Activated CD4-positive, alpha-beta memory T cell treated with anti-CD3 and anti-CD28 coated beads for 36 hours (primary cell): ENCODE measurements at regions not wholly inside any gene's neighbourhood (a gene's known extent, or its start where the extent isn't known, plus 50 kb on each side); places are given as distances from the start of the nearest gene placed in this dataset.
"Not testable (repeated sequence)": the region's sequence is repeated elsewhere in the genome, so short reads cannot be mapped to it uniquely, and the experiment has no call there.

ENCODE experiments used
- CTCF ChIA-PET: fragments of 350-600 bp; sonication (Branson Sonifier 250); formaldehyde crosslinking; loops from one replicate; lab custom pipeline; 2021; ENCODE audit warnings: antibody characterized with exemption, inconsistent platforms; lab: Charles Lee
- POLR2A ChIA-PET: fragments of 350-600 bp; sonication (Branson Sonifier 250); formaldehyde crosslinking; loops from one replicate; lab custom pipeline; 2021; ENCODE audit warnings: antibody characterized with exemption; lab: Charles Lee
- DNase-seq: peaks from one replicate; pipeline ENCODE4 v3.0.0-alpha.2; 2020
- H3K27ac Mint-ChIP-seq: one replicate; pipeline ENCODE4 v1.8.0; 2021; ENCODE audit warnings: mixed read lengths
- H3K27me3 Mint-ChIP-seq: one replicate; pipeline ENCODE4 v1.8.0; 2021; ENCODE audit warnings: mixed read lengths
- H3K36me3 Mint-ChIP-seq: one replicate; pipeline ENCODE4 v1.8.0; 2021; ENCODE audit warnings: mixed read lengths
- H3K4me1 Mint-ChIP-seq: one replicate; pipeline ENCODE4 v1.8.0; 2021; ENCODE audit warnings: low read depth, mixed read lengths
- H3K4me3 Mint-ChIP-seq: one replicate; pipeline ENCODE4 v1.8.0; 2021; ENCODE audit warnings: mild to moderate bottlenecking, mixed read lengths
- H3K9me3 Mint-ChIP-seq: one replicate; pipeline ENCODE4 v1.8.0; 2021; ENCODE audit warnings: mixed read lengths
- intact Hi-C: fragments of 100-400 bp; cut with micrococcal nuclease; formaldehyde crosslinking; loops from one replicate; pipeline ENCODE4 v1.15.1; 2023

DNA sequence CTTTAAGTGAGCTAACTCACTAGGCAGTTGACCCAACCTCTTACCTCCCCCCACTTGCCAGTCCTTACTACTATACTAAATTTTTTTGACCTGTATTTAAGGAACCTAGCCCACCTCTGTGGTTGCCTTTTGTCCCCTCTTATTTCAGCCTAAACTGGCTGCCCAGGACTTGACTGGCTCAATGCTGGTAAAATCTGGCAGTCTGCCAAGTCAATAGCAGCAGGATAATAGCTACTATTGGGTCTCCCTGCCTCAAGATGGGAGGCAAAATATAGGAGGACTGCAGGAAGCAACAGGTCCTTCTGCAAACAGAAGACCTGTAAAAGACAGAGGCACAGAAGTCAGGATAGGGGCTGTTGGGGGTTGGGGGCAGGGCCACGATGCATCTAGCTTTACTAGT, 144.2 kb upstream of the POGK start:
- Mint-ChIP-seq H3K27me3 (peaks cover 9% of the 10 kb centered on the region), H3K27ac (no peak overlapping the region)

DNA sequence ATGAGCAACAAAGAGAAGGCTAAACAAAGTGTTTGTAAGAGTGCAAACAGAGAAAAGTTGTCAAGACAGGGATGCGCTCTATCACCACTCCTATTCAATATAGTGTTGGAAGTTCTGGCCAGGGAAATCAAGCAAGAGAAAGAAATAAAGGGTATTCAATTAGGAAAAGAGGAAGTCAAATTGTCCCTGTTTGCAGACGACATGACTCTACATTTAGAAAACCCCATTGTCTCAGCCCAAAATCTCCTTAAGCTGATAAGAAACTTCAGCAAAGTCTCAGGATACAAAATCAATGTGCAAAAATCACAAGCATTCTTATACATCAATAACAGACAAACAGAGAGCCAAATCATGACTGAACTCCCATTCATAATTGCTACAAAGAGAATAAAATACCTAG, 143.4 kb upstream of the POGK start:
- H3K4me3 Mint-ChIP-seq, H3K36me3 Mint-ChIP-seq, H3K27ac Mint-ChIP-seq, H3K27me3 Mint-ChIP-seq, DNase-seq, POLR2A ChIA-PET, CTCF ChIA-PET, H3K4me1 Mint-ChIP-seq, intact Hi-C loops, H3K9me3 Mint-ChIP-seq: not testable (repeated sequence)

More for the DNA sequence above, 144.2 kb upstream of the POGK start:
- ChIA-PET POLR2A (no interaction called here), CTCF (no interaction called here)
- H3K9me3 Mint-ChIP-seq, result no peaks in the 10 kb centered on the region
- H3K4me3 Mint-ChIP-seq, result no peak overlapping the region
- DNase-seq, result no peak
- intact Hi-C loops, result no loop called here
- H3K36me3 Mint-ChIP-seq, result no peaks in the 10 kb centered on the region
- H3K4me1 Mint-ChIP-seq, result no peaks in the 10 kb centered on the region

DNA sequence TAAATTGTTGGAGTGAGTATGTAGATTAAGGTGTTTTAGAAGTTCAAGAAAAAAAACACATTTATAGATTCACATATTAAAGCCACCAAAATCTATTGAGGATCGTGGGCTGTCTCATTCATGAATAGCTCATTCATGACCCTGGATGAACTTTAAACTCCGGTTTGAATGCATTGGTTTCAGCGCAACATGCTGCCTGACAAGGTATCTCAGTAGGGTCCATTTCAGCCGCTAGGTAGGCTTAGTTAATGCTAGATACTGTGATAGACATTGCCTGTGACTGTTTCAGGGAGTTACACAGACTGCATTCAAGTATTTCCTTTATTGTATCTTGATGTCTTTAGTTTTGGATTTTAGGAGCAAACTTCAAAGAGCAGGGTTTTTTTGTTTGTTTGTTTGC, 140.5 kb upstream of the POGK start:
- ChIA-PET CTCF (no interaction called here), POLR2A (no interaction called here)
- no peak overlapping the region for H3K27ac Mint-ChIP-seq
- no peaks in the 10 kb centered on the region for H3K4me1 Mint-ChIP-seq
- no peak for DNase-seq
- H3K9me3 Mint-ChIP-seq, result no peaks in the 10 kb centered on the region
- H3K4me3 Mint-ChIP-seq, result no peak overlapping the region
- intact Hi-C loops, result no loop called here
- H3K27me3 Mint-ChIP-seq, result peaks cover 16% of the 10 kb centered on the region
- H3K36me3 Mint-ChIP-seq, result no peaks in the 10 kb centered on the region

DNA sequence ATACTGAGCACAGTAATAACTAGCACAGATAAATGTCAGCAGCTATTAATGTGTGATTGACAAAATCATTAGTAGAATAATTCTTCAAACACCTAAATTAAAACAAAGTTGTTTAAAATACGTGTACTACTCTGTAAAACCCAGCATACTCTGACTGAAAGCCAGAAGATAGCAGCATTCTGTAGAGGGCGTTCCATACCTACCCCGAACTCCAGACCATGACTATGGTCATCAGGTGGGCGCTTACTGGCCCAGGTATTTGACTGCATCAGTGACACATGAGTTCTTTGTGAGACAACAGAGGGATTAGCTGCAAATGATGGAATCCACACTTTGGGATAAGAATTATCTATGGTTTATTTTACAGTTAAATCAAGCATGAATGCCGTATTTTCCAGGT, 139.7 kb upstream of the POGK start:
- Mint-ChIP-seq H3K4me3 (no peak overlapping the region), H3K27ac (no peak overlapping the region), H3K36me3 (no peaks in the 10 kb centered on the region), H3K27me3 (peaks cover 20% of the 10 kb centered on the region), H3K4me1 (no peaks in the 10 kb centered on the region), H3K9me3 (no peaks in the 10 kb centered on the region)
- POLR2A ChIA-PET, result no interaction called here
- CTCF ChIA-PET, result no interaction called here
- DNase-seq, result no peak
- intact Hi-C loops, result no loop called here

DNA sequence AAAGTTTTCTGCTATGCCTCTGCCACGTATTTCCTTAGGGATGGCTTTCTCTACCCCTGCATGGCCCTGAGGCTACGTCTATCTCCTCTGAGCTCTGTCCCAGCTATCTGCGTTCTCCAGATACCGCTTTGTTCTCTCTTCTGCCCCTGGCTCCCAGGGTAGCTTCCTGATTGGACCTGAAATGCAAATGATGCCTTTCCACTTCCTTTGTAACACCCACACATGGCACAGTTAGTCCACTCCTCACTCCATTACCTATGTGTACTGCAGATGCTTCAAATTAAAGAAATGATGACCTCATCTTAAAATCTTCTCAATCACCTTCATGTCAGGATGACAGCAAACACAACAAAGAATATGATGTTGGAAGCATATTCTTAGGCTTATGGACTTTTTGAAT, 138.6 kb upstream of the POGK start:
- DNase-seq, result no peak
- Mint-ChIP-seq H3K27me3 (peaks cover 19% of the 10 kb centered on the region), H3K27ac (no peak overlapping the region), H3K4me3 (no peak overlapping the region), H3K9me3 (no peaks in the 10 kb centered on the region), H3K36me3 (no peaks in the 10 kb centered on the region), H3K4me1 (peaks cover 7% of the 10 kb centered on the region)
- ChIA-PET POLR2A (no interaction called here), CTCF (no interaction called here)
- intact Hi-C loops, result no loop called here

DNA sequence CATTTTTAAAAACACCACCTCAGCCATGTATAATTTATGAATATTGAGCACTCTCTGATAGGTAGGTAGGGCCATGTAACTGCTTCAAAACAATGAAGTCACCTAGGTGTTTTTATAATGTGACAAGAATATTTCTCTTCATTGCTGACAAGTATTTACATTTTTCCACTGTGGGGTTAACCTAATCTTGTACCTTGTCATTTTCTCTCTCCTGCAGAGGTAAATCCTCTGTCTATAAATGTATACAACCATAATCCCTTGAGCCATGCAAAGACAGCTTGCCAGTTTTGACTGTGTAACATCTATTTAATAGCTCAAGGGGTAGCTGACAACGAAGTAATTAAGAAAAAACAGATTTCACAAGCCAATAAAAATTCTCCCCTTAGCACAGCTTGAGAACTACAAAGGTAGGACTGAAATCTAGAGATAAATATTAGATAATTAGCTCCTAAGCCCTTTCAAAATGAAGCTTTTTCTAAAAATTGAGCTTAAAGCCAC, 137.6 kb upstream of the POGK start:
- H3K27me3 Mint-ChIP-seq, result peaks cover 19% of the 10 kb centered on the region
- no peaks in the 10 kb centered on the region for H3K36me3 Mint-ChIP-seq
- CTCF ChIA-PET, result interaction anchor here (0.6 to 1.7 kb wide), 3 partner anchors 12 to 222 kb away, joined by 3 to 5 read pairs (median 4); no protein-coding TSS in a partner anchor
- intact Hi-C loops, result no loop called here
- no peak overlapping the region for H3K4me3 Mint-ChIP-seq
- no peak for DNase-seq
- H3K9me3 Mint-ChIP-seq, result peaks cover 2% of the 10 kb centered on the region
- peaks cover 11% of the 10 kb centered on the region for H3K4me1 Mint-ChIP-seq
- POLR2A ChIA-PET, result no interaction called here
- no peak overlapping the region for H3K27ac Mint-ChIP-seq

DNA sequence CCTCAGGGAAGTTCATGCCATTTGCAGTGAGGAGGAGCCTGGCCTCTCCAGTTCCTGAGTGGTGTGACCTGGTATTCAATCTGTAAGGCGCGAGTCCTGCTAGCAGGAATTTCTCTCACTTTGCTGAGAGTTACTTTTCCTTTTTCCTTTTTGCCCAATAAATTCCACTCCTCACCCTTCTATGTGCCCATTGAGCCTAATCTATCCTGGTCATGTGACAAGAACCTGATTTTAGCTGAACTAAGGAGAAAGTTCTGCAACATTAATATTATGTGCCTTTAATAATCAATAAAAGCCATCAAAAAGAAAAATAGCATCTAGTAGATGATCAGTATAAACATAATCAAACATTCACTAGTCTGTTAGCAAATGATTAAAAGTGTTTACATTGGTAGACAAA, 136.1 kb upstream of the POGK start:
- Mint-ChIP-seq H3K27me3 (peaks cover 20% of the 10 kb centered on the region), H3K27ac (no peak overlapping the region), H3K36me3 (no peaks in the 10 kb centered on the region), H3K9me3 (peaks cover 2% of the 10 kb centered on the region), H3K4me1 (peaks cover 11% of the 10 kb centered on the region), H3K4me3 (no peak overlapping the region)
- ChIA-PET POLR2A (no interaction called here), CTCF (interaction anchor here (1.7 kb wide), 1 partner anchor 14 kb away, joined by 4 read pairs; no protein-coding TSS in a partner anchor)
- no peak for DNase-seq
- intact Hi-C loops, result no loop called here

DNA sequence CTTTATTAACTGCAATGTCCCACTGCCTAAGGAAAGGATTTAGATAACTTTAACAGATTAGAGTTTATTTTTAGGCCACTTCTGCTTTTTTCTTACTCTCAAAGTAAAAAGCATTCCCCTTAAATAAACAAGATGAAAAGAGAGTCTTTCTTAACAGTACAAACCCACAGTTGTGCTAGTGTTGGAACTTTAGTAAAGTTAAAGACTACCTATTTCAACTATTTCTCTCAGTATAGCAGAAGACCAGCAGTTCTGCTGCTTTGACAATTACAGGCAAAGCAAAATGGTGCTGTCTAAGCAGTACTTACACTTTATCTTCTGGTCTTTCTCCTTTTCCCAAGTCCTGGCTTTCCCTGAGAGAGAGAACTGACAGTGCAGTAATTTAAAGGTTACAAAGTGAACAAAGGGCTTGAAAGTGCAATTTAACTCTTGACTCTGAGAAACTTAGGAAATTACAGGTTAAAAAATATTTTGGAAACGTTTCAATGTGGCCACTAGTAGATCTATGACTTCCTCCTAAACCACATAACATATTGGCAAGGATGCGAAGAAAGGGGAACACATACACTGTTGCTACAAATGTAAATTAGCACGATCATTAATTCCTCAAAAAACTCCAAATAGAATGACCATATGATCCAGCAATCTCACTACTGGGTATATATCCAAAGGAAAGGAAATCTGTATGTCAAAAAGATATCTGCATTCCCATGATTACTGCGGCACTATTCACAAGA, 135.4 kb upstream of the POGK start:
- DNase-seq, result no peak
- Mint-ChIP-seq H3K27me3 (peaks cover 23% of the 10 kb centered on the region), H3K9me3 (peaks cover 2% of the 10 kb centered on the region), H3K27ac (no peak overlapping the region), H3K36me3 (no peaks in the 10 kb centered on the region), H3K4me1 (peaks cover 11% of the 10 kb centered on the region), H3K4me3 (no peak overlapping the region)
- intact Hi-C loops, result loop anchor here (2.0 kb wide), 1 partner anchor 15 kb away; no protein-coding TSS in a partner anchor
- ChIA-PET POLR2A (no interaction called here), CTCF (no interaction called here)

DNA sequence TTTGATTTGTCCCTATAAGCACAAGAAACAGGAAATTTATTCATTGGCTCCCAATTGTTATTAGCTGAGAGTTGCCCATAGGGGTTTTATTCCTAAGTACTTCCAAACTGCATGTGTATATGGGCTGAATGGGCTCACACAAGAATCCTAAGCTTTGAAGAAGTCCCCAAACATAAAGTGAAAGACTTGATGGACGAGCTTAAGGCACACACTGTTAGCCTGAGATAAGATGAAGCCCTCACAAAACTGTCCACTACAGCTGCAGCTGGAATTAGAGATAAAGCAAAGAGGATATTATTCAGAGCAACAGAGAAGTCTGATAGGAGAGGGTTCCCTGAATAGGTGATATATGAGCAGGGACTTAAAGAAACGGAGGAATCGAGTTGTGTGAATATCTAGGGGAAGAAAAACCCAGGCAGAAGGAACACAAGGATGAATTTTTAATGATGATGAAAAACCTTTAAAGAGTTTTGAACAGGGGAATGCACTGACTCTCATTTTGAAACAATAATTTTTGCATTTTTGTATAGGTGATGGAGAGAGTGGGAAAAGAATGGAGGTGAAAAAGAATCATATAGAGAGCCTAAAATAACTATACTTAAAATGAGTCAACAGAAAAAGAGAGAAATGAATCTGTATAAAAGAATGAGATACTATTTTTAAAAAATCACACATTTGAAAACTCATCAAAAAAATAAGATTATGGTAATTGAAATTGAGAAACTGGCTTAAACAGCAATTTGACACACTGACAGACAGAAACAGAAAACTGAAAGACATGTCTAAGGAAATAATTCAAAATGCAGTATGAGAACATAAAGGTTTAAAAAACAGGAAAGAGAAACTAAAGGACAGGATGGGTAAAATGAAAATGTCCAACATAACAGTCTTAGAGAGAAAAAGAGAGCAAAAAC, 133.6 kb upstream of the POGK start:
- H3K4me1 Mint-ChIP-seq, result peaks cover 11% of the 10 kb centered on the region
- no peaks in the 10 kb centered on the region for H3K36me3 Mint-ChIP-seq
- CTCF ChIA-PET, result no interaction called here
- POLR2A ChIA-PET, result no interaction called here
- intact Hi-C loops, result loop anchor here (1.0 to 2.0 kb wide), 2 partner anchors 17 to 143 kb away; no protein-coding TSS in a partner anchor
- no peak overlapping the region for H3K4me3 Mint-ChIP-seq
- DNase-seq, result no peak
- peaks cover 24% of the 10 kb centered on the region for H3K27me3 Mint-ChIP-seq
- H3K27ac Mint-ChIP-seq, result no peak overlapping the region
- H3K9me3 Mint-ChIP-seq, result peaks cover 2% of the 10 kb centered on the region

DNA sequence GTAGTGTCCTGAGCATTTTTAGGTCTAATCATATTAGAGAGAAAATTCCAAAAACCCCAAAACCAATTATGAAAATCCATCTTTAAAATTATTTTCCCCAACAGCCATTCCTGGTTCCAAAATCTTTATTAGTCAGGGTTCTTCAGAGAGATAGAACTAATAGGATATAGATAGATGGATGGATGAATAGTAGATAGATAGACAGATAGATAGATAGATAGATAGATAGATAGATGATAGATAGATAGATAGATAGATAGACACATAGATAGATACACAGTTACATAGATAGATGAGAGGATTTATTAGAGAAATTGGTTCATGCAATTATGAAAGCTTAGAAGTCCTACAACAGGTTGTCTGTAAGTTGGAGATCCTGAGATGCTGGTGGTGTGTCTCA, 122.7 kb upstream of the POGK start:
- Mint-ChIP-seq H3K9me3 (peaks cover 6% of the 10 kb centered on the region), H3K27me3 (peaks cover 6% of the 10 kb centered on the region), H3K36me3 (no peaks in the 10 kb centered on the region), H3K4me3 (no peak overlapping the region), H3K27ac (no peak overlapping the region), H3K4me1 (no peaks in the 10 kb centered on the region)
- ChIA-PET POLR2A (no interaction called here), CTCF (no interaction called here)
- intact Hi-C loops, result no loop called here
- no peak for DNase-seq

DNA sequence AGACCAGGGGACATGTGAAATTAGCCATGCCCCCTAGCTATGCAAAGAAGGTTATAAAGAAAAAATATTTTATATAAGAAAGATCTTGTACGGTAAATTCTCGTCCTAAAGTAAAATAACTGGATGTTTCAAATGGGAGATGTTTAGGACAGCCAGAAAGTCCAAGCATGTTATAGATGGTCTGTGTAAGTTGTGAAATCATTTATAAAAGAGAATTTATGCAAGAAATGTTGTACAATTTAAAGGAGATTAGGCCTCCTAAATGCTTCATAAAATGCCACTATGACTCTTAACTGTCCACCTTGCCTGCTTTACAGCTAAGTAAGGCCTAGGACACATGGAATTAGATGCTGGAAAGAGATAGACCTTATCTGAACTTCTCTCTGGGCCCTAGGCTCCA, 118.1 kb upstream of the POGK start:
- peaks cover 9% of the 10 kb centered on the region for H3K27me3 Mint-ChIP-seq
- no peaks in the 10 kb centered on the region for H3K4me1 Mint-ChIP-seq
- no peak overlapping the region for H3K4me3 Mint-ChIP-seq
- H3K27ac Mint-ChIP-seq, result no peak overlapping the region
- CTCF ChIA-PET, result no interaction called here
- intact Hi-C loops, result no loop called here
- peaks cover 6% of the 10 kb centered on the region for H3K9me3 Mint-ChIP-seq
- POLR2A ChIA-PET, result no interaction called here
- no peak for DNase-seq
- no peaks in the 10 kb centered on the region for H3K36me3 Mint-ChIP-seq

DNA sequence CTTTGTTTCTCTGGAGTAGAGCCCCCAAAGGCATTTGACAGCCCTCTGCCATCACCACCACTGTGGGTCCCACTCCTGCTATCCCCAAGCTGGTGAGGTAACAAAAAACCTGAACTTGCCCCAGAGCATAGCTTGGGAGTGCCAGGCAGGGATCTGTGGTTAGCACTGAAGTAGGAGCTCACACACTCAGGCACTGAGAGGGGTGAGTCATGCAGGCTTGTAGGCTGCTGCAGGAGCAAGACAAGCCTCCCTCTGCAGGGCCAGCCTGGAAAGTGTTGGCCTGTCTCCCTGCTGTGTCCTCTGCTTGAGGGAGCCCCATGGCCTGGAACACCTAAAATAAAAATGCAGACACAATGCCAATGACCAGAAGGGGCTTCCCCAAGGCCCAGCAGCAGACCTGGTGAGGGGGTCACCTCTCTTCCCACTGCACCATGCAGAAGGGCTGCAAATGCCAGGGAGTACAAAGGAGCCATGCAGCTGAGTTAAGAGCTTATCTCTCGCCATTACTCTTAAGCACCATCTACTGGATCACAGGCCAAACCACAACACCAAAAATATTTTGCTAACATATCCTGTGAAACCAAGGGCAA, 108.9 kb upstream of the POGK start:
- H3K27ac Mint-ChIP-seq, result no peak overlapping the region
- H3K4me3 Mint-ChIP-seq, result no peak overlapping the region
- H3K36me3 Mint-ChIP-seq, result peaks cover 2% of the 10 kb centered on the region
- ChIA-PET CTCF (no interaction called here), POLR2A (no interaction called here)
- H3K4me1 Mint-ChIP-seq, result no peaks in the 10 kb centered on the region
- no peak for DNase-seq
- peaks cover 8% of the 10 kb centered on the region for H3K9me3 Mint-ChIP-seq
- intact Hi-C loops, result no loop called here
- H3K27me3 Mint-ChIP-seq, result peaks cover 19% of the 10 kb centered on the region
